ENCODE measurements at regions not wholly inside any gene's neighbourhood (a gene's known extent, or its start where the extent isn't known, plus 50 kb on each side); places are given as distances from the start of the nearest gene placed in this dataset.

DNA sequence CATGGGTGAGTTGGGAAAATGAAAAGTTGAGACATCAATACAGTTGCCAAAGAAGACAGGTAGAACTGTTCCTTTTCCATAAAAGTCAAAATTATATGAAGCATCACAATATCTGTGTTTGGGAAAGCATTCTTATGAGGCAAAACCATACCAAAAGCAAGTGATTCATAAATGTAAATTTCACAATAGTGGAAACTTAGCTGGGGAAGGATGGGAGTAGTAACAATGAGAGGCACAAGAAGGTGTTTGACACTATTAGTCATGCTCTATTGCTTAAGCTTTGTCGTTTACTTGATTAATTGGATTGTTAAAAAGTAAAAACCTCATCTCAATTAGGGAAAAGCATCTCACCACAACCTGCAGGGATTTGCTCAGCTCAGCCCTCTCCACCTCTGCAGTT, 240.2 kb downstream of the C7orf25 start:
- intact Hi-C loops (cut with micrococcal nuclease), result no loop called here
- Histone ChIP-seq H3K79me2 (ENCODE audit: insufficient read depth, low read length) (no peaks in the 10 kb centered on the region), H3K27ac (ENCODE audit: low read depth, low read length) (no peak overlapping the region), H3K9ac (ENCODE audit: low read length) (no peak overlapping the region), H2AFZ (ENCODE audit: low read depth, low read length, poor library complexity, severe bottlenecking) (no peak overlapping the region), H3K9me2 (ENCODE audit: insufficient read depth) (no peaks in the 10 kb centered on the region), H3K4me1 (ENCODE audit: control insufficient read depth in 1 of 2, insufficient read depth in 2 of 2, low read length in 2 of 2) (no peaks in the 10 kb centered on the region), H4K20me1 (ENCODE audit: insufficient read depth) (no peaks in the 10 kb centered on the region; the same call in 1 of the 2 replicates), H3K36me3 (ENCODE audit: control insufficient read depth in 1 of 2, insufficient read depth in 2 of 2, low read length in 2 of 2) (no peaks in the 10 kb centered on the region), H3K4me3 (replicated peaks in 1 of 2; ENCODE audit: low read depth in 1 of 2, low read length in 2 of 2) (no peak overlapping the region), H3K27me3 (ENCODE audit: insufficient read depth, low read length) (no peaks in the 10 kb centered on the region; the same call in 1 of the 2 replicates), H3K9me3 (ENCODE audit: control insufficient read depth in 1 of 2, insufficient read depth in 1 of 2, low read depth in 1 of 2, low read length in 2 of 2) (peaks cover 6 to 10% of the 10 kb centered on the region in 2 experiments; a peak in 2 of 4 replicates), H3K4me2 (ENCODE audit: low read length) (no peak overlapping the region)
- CTCF ChIA-PET, result no interaction called here
- no TSS peak for BruUV-seq (replicated peaks)
- POLR2A ChIA-PET, result no interaction called here
- no peak for DNase-seq (ENCODE audit: low read depth, low spot score)
- RAD21 ChIA-PET (ENCODE audit: low non-redundant PET in 1 of 2, low total read pairs in 2 of 2, uncharacterized antibody in 2 of 2, unreplicated experiment in 2 of 2), result no interaction called here
- ATAC-seq, result no peak
- TF ChIP-seq, protein P1, sequence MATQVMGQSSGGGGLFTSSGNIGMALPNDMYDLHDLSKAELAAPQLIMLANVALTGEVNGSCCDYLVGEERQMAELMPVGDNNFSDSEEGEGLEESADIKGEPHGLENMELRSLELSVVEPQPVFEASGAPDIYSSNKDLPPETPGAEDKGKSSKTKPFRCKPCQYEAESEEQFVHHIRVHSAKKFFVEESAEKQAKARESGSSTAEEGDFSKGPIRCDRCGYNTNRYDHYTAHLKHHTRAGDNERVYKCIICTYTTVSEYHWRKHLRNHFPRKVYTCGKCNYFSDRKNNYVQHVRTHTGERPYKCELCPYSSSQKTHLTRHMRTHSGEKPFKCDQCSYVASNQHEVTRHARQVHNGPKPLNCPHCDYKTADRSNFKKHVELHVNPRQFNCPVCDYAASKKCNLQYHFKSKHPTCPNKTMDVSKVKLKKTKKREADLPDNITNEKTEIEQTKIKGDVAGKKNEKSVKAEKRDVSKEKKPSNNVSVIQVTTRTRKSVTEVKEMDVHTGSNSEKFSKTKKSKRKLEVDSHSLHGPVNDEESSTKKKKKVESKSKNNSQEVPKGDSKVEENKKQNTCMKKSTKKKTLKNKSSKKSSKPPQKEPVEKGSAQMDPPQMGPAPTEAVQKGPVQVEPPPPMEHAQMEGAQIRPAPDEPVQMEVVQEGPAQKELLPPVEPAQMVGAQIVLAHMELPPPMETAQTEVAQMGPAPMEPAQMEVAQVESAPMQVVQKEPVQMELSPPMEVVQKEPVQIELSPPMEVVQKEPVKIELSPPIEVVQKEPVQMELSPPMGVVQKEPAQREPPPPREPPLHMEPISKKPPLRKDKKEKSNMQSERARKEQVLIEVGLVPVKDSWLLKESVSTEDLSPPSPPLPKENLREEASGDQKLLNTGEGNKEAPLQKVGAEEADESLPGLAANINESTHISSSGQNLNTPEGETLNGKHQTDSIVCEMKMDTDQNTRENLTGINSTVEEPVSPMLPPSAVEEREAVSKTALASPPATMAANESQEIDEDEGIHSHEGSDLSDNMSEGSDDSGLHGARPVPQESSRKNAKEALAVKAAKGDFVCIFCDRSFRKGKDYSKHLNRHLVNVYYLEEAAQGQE (IDR thresholded peaks at IDR 0.05; ENCODE audit: low read depth), result no peak
- TF ChIP-seq, protein P2, sequence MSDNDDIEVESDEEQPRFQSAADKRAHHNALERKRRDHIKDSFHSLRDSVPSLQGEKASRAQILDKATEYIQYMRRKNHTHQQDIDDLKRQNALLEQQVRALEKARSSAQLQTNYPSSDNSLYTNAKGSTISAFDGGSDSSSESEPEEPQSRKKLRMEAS (IDR thresholded peaks at IDR 0.05), result no peak
- TF ChIP-seq ZNF274 (IDR thresholded peaks at IDR 0.05; ENCODE audit: low read depth, low read length) (no peak), POLR2AphosphoS5 (IDR thresholded peaks at IDR 0.05; ENCODE audit: low read depth, low read length) (no peak)

DNA sequence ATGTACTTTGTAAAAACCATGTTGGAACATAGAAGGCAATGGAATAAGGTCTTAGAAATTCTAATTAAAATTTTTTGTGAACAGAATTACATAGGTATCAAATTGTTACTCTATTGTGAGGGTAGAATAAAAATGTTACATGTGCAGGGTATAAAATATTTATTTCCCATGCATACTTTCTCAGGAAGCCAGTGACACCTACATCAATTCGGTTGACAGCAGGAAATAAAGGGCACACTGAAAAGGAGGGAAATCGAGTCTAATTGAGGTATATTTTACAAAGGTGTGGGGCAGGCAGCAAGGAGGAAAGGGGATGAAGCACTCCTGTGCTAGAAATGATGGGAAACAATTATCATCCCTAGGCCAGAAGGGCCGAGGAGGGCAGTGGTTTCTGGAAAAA, 244.9 kb downstream of the C7orf25 start:
- no peaks in the 10 kb centered on the region for H3K9me2 ChIP-seq (ENCODE audit: insufficient read depth)
- H3K79me2 ChIP-seq (ENCODE audit: insufficient read depth, low read length), result no peaks in the 10 kb centered on the region
- H3K4me1 ChIP-seq (ENCODE audit: control insufficient read depth in 1 of 2, insufficient read depth in 2 of 2, low read length in 2 of 2), result no peaks in the 10 kb centered on the region
- ChIA-PET RAD21 (ENCODE audit: low non-redundant PET in 1 of 2, low total read pairs in 2 of 2, uncharacterized antibody in 2 of 2, unreplicated experiment in 2 of 2) (no interaction called here), POLR2A (no interaction called here), CTCF (no interaction called here)
- no peak overlapping the region for H3K27ac ChIP-seq (ENCODE audit: low read depth, low read length)
- no peak overlapping the region for H3K9ac ChIP-seq (ENCODE audit: low read length)
- H3K9me3 ChIP-seq (ENCODE audit: control insufficient read depth in 1 of 2, insufficient read depth in 1 of 2, low read depth in 1 of 2, low read length in 2 of 2), result peaks cover 6 to 11% of the 10 kb centered on the region in 2 experiments; a peak in 2 of 4 replicates
- no peak overlapping the region for H2AFZ ChIP-seq (ENCODE audit: low read depth, low read length, poor library complexity, severe bottlenecking)
- no peaks in the 10 kb centered on the region for H3K36me3 ChIP-seq (ENCODE audit: control insufficient read depth in 1 of 2, insufficient read depth in 2 of 2, low read length in 2 of 2)
- H4K20me1 ChIP-seq (ENCODE audit: insufficient read depth), result no peaks in the 10 kb centered on the region; the same call in 1 of the 2 replicates
- H3K4me2 ChIP-seq (ENCODE audit: low read length), result no peak overlapping the region
- no peak for DNase-seq (ENCODE audit: low read depth, low spot score)
- no peak overlapping the region for H3K4me3 ChIP-seq (replicated peaks in 1 of 2; ENCODE audit: low read depth in 1 of 2, low read length in 2 of 2)
- H3K27me3 ChIP-seq (ENCODE audit: insufficient read depth, low read length), result no peaks in the 10 kb centered on the region
- no TSS peak for BruUV-seq (replicated peaks)
- TF ChIP-seq EZH2 (IDR thresholded peaks at IDR 0.05) (no peak), FOSL1 (IDR thresholded peaks at IDR 0.05; ENCODE audit: low read depth) (no peak), SRF (IDR thresholded peaks at IDR 0.05; ENCODE audit: low read depth) (no peak), CBX3 (IDR thresholded peaks at IDR 0.05; ENCODE audit: low read depth) (no peak), YY1 (IDR thresholded peaks at IDR 0.05; ENCODE audit: extremely low read depth, insufficient replicate concordance, low read depth, low read length) (no peak)
- TF ChIP-seq, protein P1 (IDR thresholded peaks at IDR 0.05; ENCODE audit: low read depth), result no peak
- TF ChIP-seq, protein P3, sequence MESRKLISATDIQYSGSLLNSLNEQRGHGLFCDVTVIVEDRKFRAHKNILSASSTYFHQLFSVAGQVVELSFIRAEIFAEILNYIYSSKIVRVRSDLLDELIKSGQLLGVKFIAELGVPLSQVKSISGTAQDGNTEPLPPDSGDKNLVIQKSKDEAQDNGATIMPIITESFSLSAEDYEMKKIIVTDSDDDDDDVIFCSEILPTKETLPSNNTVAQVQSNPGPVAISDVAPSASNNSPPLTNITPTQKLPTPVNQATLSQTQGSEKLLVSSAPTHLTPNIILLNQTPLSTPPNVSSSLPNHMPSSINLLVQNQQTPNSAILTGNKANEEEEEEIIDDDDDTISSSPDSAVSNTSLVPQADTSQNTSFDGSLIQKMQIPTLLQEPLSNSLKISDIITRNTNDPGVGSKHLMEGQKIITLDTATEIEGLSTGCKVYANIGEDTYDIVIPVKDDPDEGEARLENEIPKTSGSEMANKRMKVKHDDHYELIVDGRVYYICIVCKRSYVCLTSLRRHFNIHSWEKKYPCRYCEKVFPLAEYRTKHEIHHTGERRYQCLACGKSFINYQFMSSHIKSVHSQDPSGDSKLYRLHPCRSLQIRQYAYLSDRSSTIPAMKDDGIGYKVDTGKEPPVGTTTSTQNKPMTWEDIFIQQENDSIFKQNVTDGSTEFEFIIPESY (IDR thresholded peaks at IDR 0.05; ENCODE audit: extremely low read depth, insufficient replicate concordance, low read length), result no peak
- intact Hi-C loops (cut with micrococcal nuclease), result no loop called here
- ATAC-seq, result no peak
